ENCODE measurements at regions not wholly inside any gene's neighbourhood (a gene's known extent, or its start where the extent isn't known, plus 50 kb on each side); places are given as distances from the start of the nearest gene placed in this dataset.

- no peak for DNase-seq
Observed at GRCh38 chr18:61196750-61197149, 136.5 kb upstream of the CDH20 start.

- no peak for DNase-seq
Observed at GRCh38 chr18:61198486-61198885, 134.7 kb upstream of the CDH20 start.

GRCh38 chr18:61199171-61199848 is 133.9 kb upstream of the CDH20 start:
- no peak for DNase-seq

GRCh38 chr18:61201511-61201910 is 131.7 kb upstream of the CDH20 start:
- DNase-seq: no peak

GRCh38 chr18:61203151-61203550 is 130.1 kb upstream of the CDH20 start:
- no peak for DNase-seq

GRCh38 chr18:61209801-61210200 is 123.4 kb upstream of the CDH20 start:
- no peak for DNase-seq

- no peak for DNase-seq
Observed at GRCh38 chr18:61216051-61216450, 117.2 kb upstream of the CDH20 start.

- DNase-seq: no peak
Observed at GRCh38 chr18:61222206-61222605, 111.0 kb upstream of the CDH20 start.

- no peak for DNase-seq
Observed at GRCh38 chr18:61225336-61225735, 107.9 kb upstream of the CDH20 start.

- no peak for DNase-seq
Observed at GRCh38 chr18:61236356-61237057, 96.7 kb upstream of the CDH20 start.

GRCh38 chr18:61237529-61237928 is 95.7 kb upstream of the CDH20 start:
- no peak for DNase-seq

- DNase-seq: peak; percentile 53
Observed at GRCh38 chr18:61239051-61239450, 94.2 kb upstream of the CDH20 start.

- no peak for DNase-seq
Observed at GRCh38 chr18:61241260-61241853, 91.9 kb upstream of the CDH20 start.

- DNase-seq: no peak
Observed at GRCh38 chr18:61244632-61245031, 88.6 kb upstream of the CDH20 start.

GRCh38 chr18:61245276-61245675 is 88.0 kb upstream of the CDH20 start:
- no peak for DNase-seq

GRCh38 chr18:61248589-61248988 is 84.6 kb upstream of the CDH20 start:
- no peak for DNase-seq

GRCh38 chr18:61256291-61256690 is 76.9 kb upstream of the CDH20 start:
- DNase-seq: no peak

- DNase-seq: no peak
Observed at GRCh38 chr18:61261870-61262269, 71.4 kb upstream of the CDH20 start.

GRCh38 chr18:61272793-61273192 is 60.4 kb upstream of the CDH20 start:
- no peak for DNase-seq

- DNase-seq: no peak
Observed at GRCh38 chr18:61273533-61273932, 59.7 kb upstream of the CDH20 start.

- DNase-seq: no peak
Observed at GRCh38 chr18:61274416-61274960, 58.7 kb upstream of the CDH20 start.

- DNase-seq: no peak
Observed at GRCh38 chr18:61277808-61278207, 55.4 kb upstream of the CDH20 start.

GRCh38 chr18:61281431-61281830 is 51.8 kb upstream of the CDH20 start:
- no peak for DNase-seq

GRCh38 chr18:61282926-61283325 is 50.3 kb upstream of the CDH20 start:
- no peak for DNase-seq
